ENCODE measurements at regions not wholly inside any gene's neighbourhood (a gene's known extent, or its start where the extent isn't known, plus 50 kb on each side); places are given as distances from the start of the nearest gene placed in this dataset.
A peak's percentile ranks its signal among the peaks of the same experiment; 100 is the strongest.
"Not testable (repeated sequence)": the region's sequence is repeated elsewhere in the genome, so short reads cannot be mapped to it uniquely, and the experiment has no call there.

DNA sequence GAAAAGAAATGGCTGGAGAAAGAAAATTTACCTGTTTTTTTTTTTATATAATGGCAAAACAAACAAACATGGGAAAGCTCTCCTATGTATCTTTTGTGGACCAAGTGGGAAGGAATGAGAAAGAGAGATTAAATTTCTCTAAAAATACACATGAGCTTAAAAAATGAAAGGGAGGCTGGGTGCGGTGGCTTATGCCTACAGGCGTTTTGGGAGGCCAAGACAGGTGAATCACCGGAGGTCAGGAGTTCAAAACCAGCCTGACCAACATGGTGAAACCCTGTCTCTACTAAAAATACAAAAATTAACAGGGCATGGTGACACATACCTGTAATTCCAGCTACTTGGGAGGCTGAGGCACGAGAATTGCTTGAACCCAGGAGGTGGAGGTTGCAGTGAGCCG, 388.0 kb downstream of the TFAP2B start:
- H3K27me3 ChIP-seq (ENCODE audit: insufficient read depth, low read length); H3K36me3 ChIP-seq (ENCODE audit: insufficient read depth, low read depth, low read length); H3K4me3 ChIP-seq (ENCODE audit: low read length); H3K9me3 ChIP-seq (ENCODE audit: insufficient read depth, low read depth, low read length); H3K9ac ChIP-seq (ENCODE audit: low read depth, low read length); H3K4me1 ChIP-seq (ENCODE audit: insufficient read depth, low read length); H3K27ac ChIP-seq (ENCODE audit: low read length): not testable (repeated sequence)

GRCh38 chr6:51209651-51210050, 391.0 kb downstream of the TFAP2B start:
- Histone ChIP-seq H3K27ac (ENCODE audit: low read length) (no peak overlapping the region), H3K27me3 (ENCODE audit: insufficient read depth, low read length) (peaks cover 7% of the 10 kb centered on the region; the same call in 1 of the 2 replicates), H3K4me1 (ENCODE audit: insufficient read depth, low read length) (peaks cover 2% of the 10 kb centered on the region; the same call in 1 of the 2 replicates), H3K36me3 (ENCODE audit: insufficient read depth, low read depth, low read length) (no peaks in the 10 kb centered on the region), H3K9me3 (ENCODE audit: insufficient read depth, low read depth, low read length) (no peaks in the 10 kb centered on the region), H3K9ac (ENCODE audit: low read depth, low read length) (no peak overlapping the region), H3K4me3 (ENCODE audit: low read length) (no peak overlapping the region)

- no peak overlapping the region for H3K9ac ChIP-seq (ENCODE audit: low read depth, low read length)
- H3K4me3 ChIP-seq (ENCODE audit: low read length) = peak overlapping the region; percentile 54
- peaks cover 10% of the 10 kb centered on the region; the same call in 1 of the 2 replicates for H3K27me3 ChIP-seq (ENCODE audit: insufficient read depth, low read length)
- H3K36me3 ChIP-seq (ENCODE audit: insufficient read depth, low read depth, low read length) = no peaks in the 10 kb centered on the region
- no peaks in the 10 kb centered on the region for H3K9me3 ChIP-seq (ENCODE audit: insufficient read depth, low read depth, low read length)
- peaks cover 2% of the 10 kb centered on the region; the same call in 1 of the 2 replicates for H3K4me1 ChIP-seq (ENCODE audit: insufficient read depth, low read length)
- no peak overlapping the region for H3K27ac ChIP-seq (ENCODE audit: low read length)
Observed at GRCh38 chr6:51213811-51214210, 395.1 kb downstream of the TFAP2B start.

DNA sequence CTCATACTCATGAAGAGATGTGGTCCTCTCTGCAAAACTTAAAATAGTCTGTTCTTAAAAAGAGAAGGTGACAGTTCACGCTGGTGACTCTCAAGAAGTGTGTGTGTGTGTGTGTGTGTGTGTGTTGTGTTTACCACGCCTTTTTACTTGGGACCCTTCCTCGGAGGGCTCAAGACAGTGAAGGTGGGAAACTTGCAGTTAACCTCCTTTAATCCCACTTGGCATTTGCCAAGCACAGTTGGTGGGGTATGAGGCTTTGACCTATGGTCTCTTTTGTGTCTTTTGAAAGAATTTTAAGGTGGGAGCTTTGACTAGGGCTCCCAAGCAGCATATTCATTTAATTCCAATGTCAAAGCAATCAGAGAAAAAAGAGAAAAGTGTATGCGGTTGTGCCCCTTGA, 395.8 kb downstream of the TFAP2B start:
- peaks cover 10% of the 10 kb centered on the region; the same call in 1 of the 2 replicates for H3K27me3 ChIP-seq (ENCODE audit: insufficient read depth, low read length)
- H3K9me3 ChIP-seq (ENCODE audit: insufficient read depth, low read depth, low read length) = no peaks in the 10 kb centered on the region
- H3K36me3 ChIP-seq (ENCODE audit: insufficient read depth, low read depth, low read length) = no peaks in the 10 kb centered on the region
- peaks cover 2% of the 10 kb centered on the region; the same call in 1 of the 2 replicates for H3K4me1 ChIP-seq (ENCODE audit: insufficient read depth, low read length)
- H3K4me3 ChIP-seq (ENCODE audit: low read length) = peak overlapping the region; percentile 54; the same call in 1 of the 2 replicates
- no peak overlapping the region for H3K9ac ChIP-seq (ENCODE audit: low read depth, low read length)
- H3K27ac ChIP-seq (ENCODE audit: low read length) = no peak overlapping the region

- Histone ChIP-seq H3K9me3 (ENCODE audit: insufficient read depth, low read depth, low read length) (no peaks in the 10 kb centered on the region), H3K36me3 (ENCODE audit: insufficient read depth, low read depth, low read length) (no peaks in the 10 kb centered on the region), H3K4me3 (ENCODE audit: low read length) (no peak overlapping the region), H3K4me1 (ENCODE audit: insufficient read depth, low read length) (peaks cover under 1% of the 10 kb centered on the region; the same call in 1 of the 2 replicates), H3K9ac (ENCODE audit: low read depth, low read length) (no peak overlapping the region), H3K27me3 (ENCODE audit: insufficient read depth, low read length) (peaks cover 10% of the 10 kb centered on the region; the same call in 1 of the 2 replicates), H3K27ac (ENCODE audit: low read length) (no peak overlapping the region)
Observed at GRCh38 chr6:51218181-51218580, 399.5 kb downstream of the TFAP2B start.

GRCh38 chr6:51224580-51225240, 406.0 kb downstream of the TFAP2B start:
- not testable (repeated sequence) for H3K4me1 ChIP-seq (ENCODE audit: insufficient read depth, low read length); H3K9ac ChIP-seq (ENCODE audit: low read depth, low read length); H3K4me3 ChIP-seq (ENCODE audit: low read length); H3K27me3 ChIP-seq (ENCODE audit: insufficient read depth, low read length); H3K27ac ChIP-seq (ENCODE audit: low read length); H3K9me3 ChIP-seq (ENCODE audit: insufficient read depth, low read depth, low read length); H3K36me3 ChIP-seq (ENCODE audit: insufficient read depth, low read depth, low read length)

- H3K4me1 ChIP-seq (ENCODE audit: insufficient read depth, low read length) = no peaks in the 10 kb centered on the region
- H3K27me3 ChIP-seq (ENCODE audit: insufficient read depth, low read length) = no peaks in the 10 kb centered on the region
- no peaks in the 10 kb centered on the region for H3K36me3 ChIP-seq (ENCODE audit: insufficient read depth, low read depth, low read length)
- no peaks in the 10 kb centered on the region for H3K9me3 ChIP-seq (ENCODE audit: insufficient read depth, low read depth, low read length)
- no peak overlapping the region for H3K9ac ChIP-seq (ENCODE audit: low read depth, low read length)
- no peak overlapping the region for H3K27ac ChIP-seq (ENCODE audit: low read length)
- H3K4me3 ChIP-seq (ENCODE audit: low read length) = no peak overlapping the region
Observed at GRCh38 chr6:51241376-51241775, 422.7 kb downstream of the TFAP2B start.

GRCh38 chr6:51249798-51250197, 431.1 kb downstream of the TFAP2B start:
- no peaks in the 10 kb centered on the region for H3K4me1 ChIP-seq (ENCODE audit: insufficient read depth, low read length)
- no peaks in the 10 kb centered on the region for H3K27me3 ChIP-seq (ENCODE audit: insufficient read depth, low read length)
- H3K9me3 ChIP-seq (ENCODE audit: insufficient read depth, low read depth, low read length) = no peaks in the 10 kb centered on the region
- H3K27ac ChIP-seq (ENCODE audit: low read length) = no peak overlapping the region
- H3K4me3 ChIP-seq (ENCODE audit: low read length) = no peak overlapping the region
- H3K36me3 ChIP-seq (ENCODE audit: insufficient read depth, low read depth, low read length) = no peaks in the 10 kb centered on the region
- H3K9ac ChIP-seq (ENCODE audit: low read depth, low read length) = no peak overlapping the region

DNA sequence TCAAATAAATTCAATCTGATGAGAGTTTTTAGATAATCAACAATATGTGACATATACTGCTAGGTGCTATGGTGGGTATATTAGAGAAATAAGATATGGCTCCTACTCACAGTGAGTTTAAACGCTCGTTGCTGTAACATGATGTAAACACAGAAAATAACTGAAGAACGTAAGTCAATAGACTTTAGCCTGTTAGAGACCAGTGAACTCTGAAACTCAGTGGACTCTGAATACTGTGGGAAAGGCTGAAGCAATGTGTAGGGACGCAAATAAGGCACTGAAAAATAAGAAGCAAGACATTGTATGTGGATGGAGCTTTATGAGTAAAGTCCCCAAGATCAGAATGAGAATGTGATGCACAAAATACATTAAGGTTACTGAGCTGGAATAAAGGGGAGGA, 431.6 kb downstream of the TFAP2B start:
- Histone ChIP-seq H3K36me3 (ENCODE audit: insufficient read depth, low read depth, low read length) (no peaks in the 10 kb centered on the region), H3K4me1 (ENCODE audit: insufficient read depth, low read length) (no peaks in the 10 kb centered on the region), H3K9me3 (ENCODE audit: insufficient read depth, low read depth, low read length) (no peaks in the 10 kb centered on the region), H3K27ac (ENCODE audit: low read length) (no peak overlapping the region), H3K27me3 (ENCODE audit: insufficient read depth, low read length) (no peaks in the 10 kb centered on the region), H3K9ac (ENCODE audit: low read depth, low read length) (no peak overlapping the region), H3K4me3 (ENCODE audit: low read length) (no peak overlapping the region)

DNA sequence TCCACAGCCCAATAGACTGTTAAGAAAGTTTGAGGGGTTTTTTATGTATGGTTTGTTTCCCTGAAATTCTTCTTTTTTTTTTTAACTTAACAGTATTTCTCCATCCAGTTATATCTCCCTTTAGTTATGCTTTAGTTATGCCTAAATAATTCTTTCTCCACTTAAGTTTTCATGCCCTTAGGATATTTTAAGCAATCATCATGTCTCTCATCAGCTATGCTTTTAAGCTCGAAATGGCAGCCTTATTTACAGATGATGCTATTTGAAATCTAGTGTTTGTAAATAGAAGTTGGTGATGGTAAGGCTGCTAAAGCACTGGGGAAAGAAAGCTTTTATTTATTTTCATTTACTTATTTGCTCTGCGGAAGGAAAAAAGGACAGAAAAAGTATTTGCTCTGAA, 439.3 kb downstream of the TFAP2B start:
- Histone ChIP-seq H3K4me1 (ENCODE audit: insufficient read depth, low read length) (no peaks in the 10 kb centered on the region), H3K27me3 (ENCODE audit: insufficient read depth, low read length) (no peaks in the 10 kb centered on the region), H3K27ac (ENCODE audit: low read length) (no peak overlapping the region), H3K9ac (ENCODE audit: low read depth, low read length) (no peak overlapping the region), H3K4me3 (ENCODE audit: low read length) (no peak overlapping the region), H3K36me3 (ENCODE audit: insufficient read depth, low read depth, low read length) (no peaks in the 10 kb centered on the region), H3K9me3 (ENCODE audit: insufficient read depth, low read depth, low read length) (no peaks in the 10 kb centered on the region)

DNA sequence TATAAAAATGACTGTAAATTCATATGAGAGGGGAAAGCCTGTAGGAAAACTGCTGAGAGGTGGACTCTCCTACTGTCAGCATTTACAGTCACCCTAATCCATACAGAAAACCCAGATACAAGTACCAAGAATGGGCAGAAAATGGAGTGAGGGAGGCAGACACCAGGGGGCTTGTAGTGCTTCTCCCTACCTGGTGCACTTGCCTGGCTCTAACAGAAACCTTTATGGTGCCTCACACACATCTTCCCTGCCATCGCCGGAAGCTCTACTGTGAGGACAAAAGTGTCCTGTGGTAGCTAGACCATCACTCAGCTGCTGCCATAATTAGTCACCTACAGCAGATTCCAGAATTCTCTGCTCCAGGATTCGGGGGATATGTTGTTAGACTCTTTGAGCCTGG, 441.3 kb downstream of the TFAP2B start:
- Histone ChIP-seq H3K36me3 (ENCODE audit: insufficient read depth, low read depth, low read length) (no peaks in the 10 kb centered on the region), H3K9ac (ENCODE audit: low read depth, low read length) (no peak overlapping the region), H3K27ac (ENCODE audit: low read length) (no peak overlapping the region), H3K4me1 (ENCODE audit: insufficient read depth, low read length) (no peaks in the 10 kb centered on the region), H3K9me3 (ENCODE audit: insufficient read depth, low read depth, low read length) (no peaks in the 10 kb centered on the region), H3K27me3 (ENCODE audit: insufficient read depth, low read length) (no peaks in the 10 kb centered on the region), H3K4me3 (ENCODE audit: low read length) (no peak overlapping the region)

DNA sequence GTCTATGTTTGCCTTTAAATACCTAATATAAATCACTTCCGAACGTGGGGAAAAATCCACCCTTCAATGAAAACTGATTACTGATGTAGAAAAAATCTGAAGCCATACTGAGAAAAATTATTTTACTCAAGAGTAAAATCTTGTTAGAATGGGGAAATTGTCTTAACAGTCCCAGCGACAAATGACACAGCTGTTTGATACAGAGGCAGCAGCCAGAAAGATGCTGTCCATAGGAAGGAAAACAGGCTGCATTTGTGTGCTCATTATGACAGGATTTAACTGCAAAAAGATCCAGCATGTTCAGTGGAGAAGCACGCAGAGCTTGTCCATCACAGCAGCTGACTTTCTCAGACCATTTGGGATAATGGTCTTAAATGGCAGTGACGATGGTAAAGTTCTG, 443.0 kb downstream of the TFAP2B start:
- no peak overlapping the region for H3K4me3 ChIP-seq (ENCODE audit: low read length)
- H3K36me3 ChIP-seq (ENCODE audit: insufficient read depth, low read depth, low read length) = no peaks in the 10 kb centered on the region
- H3K27me3 ChIP-seq (ENCODE audit: insufficient read depth, low read length) = no peaks in the 10 kb centered on the region
- no peaks in the 10 kb centered on the region; the same call in 1 of the 2 replicates for H3K4me1 ChIP-seq (ENCODE audit: insufficient read depth, low read length)
- H3K27ac ChIP-seq (ENCODE audit: low read length) = no peak overlapping the region
- no peaks in the 10 kb centered on the region for H3K9me3 ChIP-seq (ENCODE audit: insufficient read depth, low read depth, low read length)
- H3K9ac ChIP-seq (ENCODE audit: low read depth, low read length) = no peak overlapping the region
